Heart left ventricle (tissue), 13 donors: ENCODE measurements at regions not wholly inside any gene's neighbourhood (a gene's known extent, or its start where the extent isn't known, plus 50 kb on each side); places are given as distances from the start of the nearest gene placed in this dataset.

Experiments
- POLR2A ChIP-seq, 2 donors: fragments of 450-650 bp; IDR thresholded peaks; one replicate each; pipeline ENCODE4 v1.6.1; 2017; ENCODE audit warnings: antibody characterized with exemption in 2 of 2, mild to moderate bottlenecking in 2 of 2, moderate library complexity in 2 of 2
- TF ChIP-seq, protein P1 (sequence below), 12 donors: fragments of 200-600 bp; sonication (generic) in 4 of 12; IDR thresholded peaks; one replicate each; pipeline versions ENCODE4 v1.5.0 to v1.8.0; 2018 to 2022; ENCODE audit warnings: antibody characterized with exemption in 12 of 12, mild to moderate bottlenecking in 5 of 12
- donor health status: ischemic (EF 13 %, LVEDD 7.1; RV severe dilation, severe dysfunction).
- donor health status: DM: no; HTN: yes; CAD: no.
- donor health status: DM: no; HTN: no; CAD: no.
- donor health status: ischemic (EF 25% LVEDD 6.9; RV normal size, moderate dysfunction).
- donor health status: ischemic (EF 25% LVEDD 5.7; RV mildly dilated, moderate dysfunction).
- donor health status: ischemic (EF 35%, LVEDD 5.7; RV mildly dilated, moderate dysfunction).
- donor health status: nonischemic (EF 11% LVEDD 7.7; RV severe dilation, severe dysfunction).
- donor health status: DM: yes; HTN: yes; CAD: no.
- donor health status: PGD.
- donor health status: ischemic (EF 29% LVEDD 5.4; RV normal size, mild dysfunction).
- donor health status: nonischemic (EF 23%, LVEDD 6.1; RV moderate dilation, normal function).

DNA sequence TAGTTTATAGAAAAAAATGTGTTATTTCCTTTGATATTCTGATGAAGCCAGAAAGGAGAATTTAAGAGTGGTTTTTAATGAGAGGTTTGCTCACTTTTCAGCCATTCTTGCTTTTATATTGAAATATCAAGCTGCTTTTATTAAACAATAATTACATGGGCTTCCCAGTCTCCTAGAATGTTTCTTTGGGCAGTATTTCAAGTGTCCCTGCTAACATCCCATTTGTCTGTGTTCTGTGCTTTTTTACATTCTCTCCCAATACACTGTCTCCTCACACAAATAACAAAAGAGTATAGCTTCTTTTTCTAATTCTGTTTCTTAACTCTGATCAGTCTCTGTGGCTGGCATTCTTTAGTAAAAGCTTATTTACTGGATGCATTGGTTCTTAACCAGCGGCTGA, 145.4 kb downstream of the TPH2 start:
- TF ChIP-seq, protein P1, sequence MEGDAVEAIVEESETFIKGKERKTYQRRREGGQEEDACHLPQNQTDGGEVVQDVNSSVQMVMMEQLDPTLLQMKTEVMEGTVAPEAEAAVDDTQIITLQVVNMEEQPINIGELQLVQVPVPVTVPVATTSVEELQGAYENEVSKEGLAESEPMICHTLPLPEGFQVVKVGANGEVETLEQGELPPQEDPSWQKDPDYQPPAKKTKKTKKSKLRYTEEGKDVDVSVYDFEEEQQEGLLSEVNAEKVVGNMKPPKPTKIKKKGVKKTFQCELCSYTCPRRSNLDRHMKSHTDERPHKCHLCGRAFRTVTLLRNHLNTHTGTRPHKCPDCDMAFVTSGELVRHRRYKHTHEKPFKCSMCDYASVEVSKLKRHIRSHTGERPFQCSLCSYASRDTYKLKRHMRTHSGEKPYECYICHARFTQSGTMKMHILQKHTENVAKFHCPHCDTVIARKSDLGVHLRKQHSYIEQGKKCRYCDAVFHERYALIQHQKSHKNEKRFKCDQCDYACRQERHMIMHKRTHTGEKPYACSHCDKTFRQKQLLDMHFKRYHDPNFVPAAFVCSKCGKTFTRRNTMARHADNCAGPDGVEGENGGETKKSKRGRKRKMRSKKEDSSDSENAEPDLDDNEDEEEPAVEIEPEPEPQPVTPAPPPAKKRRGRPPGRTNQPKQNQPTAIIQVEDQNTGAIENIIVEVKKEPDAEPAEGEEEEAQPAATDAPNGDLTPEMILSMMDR (IDR thresholded peaks at IDR 0.05): no peak
- TF ChIP-seq POLR2A (IDR thresholded peaks at IDR 0.05): no peak
